ENCODE measurements at regions not wholly inside any gene's neighbourhood (a gene's known extent, or its start where the extent isn't known, plus 50 kb on each side); places are given as distances from the start of the nearest gene placed in this dataset.

- TF ChIP-seq CTCF (IDR thresholded peaks at IDR 0.05; ENCODE audit: borderline replicate concordance, insufficient read depth, low read depth, low read length) = no peak
- H3K4me3 ChIP-seq (ENCODE audit: low read depth, low read length) = no peak overlapping the region
Observed at GRCh38 chr5:155983954-155984353, 343.0 kb upstream of the SGCD start.

GRCh38 chr5:155987265-155987810, 339.6 kb upstream of the SGCD start:
- H3K4me3 ChIP-seq (ENCODE audit: low read depth, low read length) = no peak overlapping the region
- no peak for TF ChIP-seq CTCF (IDR thresholded peaks at IDR 0.05; ENCODE audit: borderline replicate concordance, insufficient read depth, low read depth, low read length)

- no peak for TF ChIP-seq CTCF (IDR thresholded peaks at IDR 0.05; ENCODE audit: borderline replicate concordance, insufficient read depth, low read depth, low read length)
- no peak overlapping the region for H3K4me3 ChIP-seq (ENCODE audit: low read depth, low read length)
Observed at GRCh38 chr5:155989879-155990278, 337.1 kb upstream of the SGCD start.

- no peak for TF ChIP-seq CTCF (IDR thresholded peaks at IDR 0.05; ENCODE audit: borderline replicate concordance, insufficient read depth, low read depth, low read length)
- no peak overlapping the region for H3K4me3 ChIP-seq (ENCODE audit: low read depth, low read length)
Observed at GRCh38 chr5:155996123-155996522, 330.8 kb upstream of the SGCD start.

- TF ChIP-seq CTCF (IDR thresholded peaks at IDR 0.05; ENCODE audit: borderline replicate concordance, insufficient read depth, low read depth, low read length) = no peak
- no peak overlapping the region for H3K4me3 ChIP-seq (ENCODE audit: low read depth, low read length)
Observed at GRCh38 chr5:155998257-155998656, 328.7 kb upstream of the SGCD start.

- no peak overlapping the region for H3K4me3 ChIP-seq (ENCODE audit: low read depth, low read length)
- TF ChIP-seq CTCF (IDR thresholded peaks at IDR 0.05; ENCODE audit: borderline replicate concordance, insufficient read depth, low read depth, low read length) = no peak
Observed at GRCh38 chr5:156000115-156000514, 326.8 kb upstream of the SGCD start.

- no peak for TF ChIP-seq CTCF (IDR thresholded peaks at IDR 0.05; ENCODE audit: borderline replicate concordance, insufficient read depth, low read depth, low read length)
- H3K4me3 ChIP-seq (ENCODE audit: low read depth, low read length) = no peak overlapping the region
Observed at GRCh38 chr5:156004754-156005153, 322.2 kb upstream of the SGCD start.

Data from GM12875 (cell line).